Chondrocyte (in vitro differentiated cells): ENCODE measurements at regions not wholly inside any gene's neighbourhood (a gene's known extent, or its start where the extent isn't known, plus 50 kb on each side); places are given as distances from the start of the nearest gene placed in this dataset.
"Not testable (repeated sequence)": the region's sequence is repeated elsewhere in the genome, so short reads cannot be mapped to it uniquely, and the experiment has no call there.

ENCODE experiments used
- DNase-seq: peaks from one replicate; pipeline ENCODE4 v3.0.0; 2021; ENCODE audit warnings: mixed read lengths, low spot score
- H3K27ac Mint-ChIP-seq: one replicate; pipeline ENCODE4 v1.8.0; 2021; ENCODE audit warnings: mild to moderate bottlenecking, moderate library complexity, mixed read lengths; ENCODE audit not compliant: unreplicated experiment
- H3K27me3 Mint-ChIP-seq: 2 replicates; pipeline ENCODE4 v1.8.0; 2021; ENCODE audit warnings: low read depth, mixed read lengths
- H3K36me3 Mint-ChIP-seq: 2 replicates; pipeline ENCODE4 v1.8.0; 2021; ENCODE audit warnings: low read depth, mixed read lengths
- H3K4me1 Mint-ChIP-seq: 2 replicates; pipeline ENCODE4 v1.8.0; 2021; ENCODE audit warnings: low read depth, mild to moderate bottlenecking, mixed read lengths
- H3K4me3 Mint-ChIP-seq: one replicate; pipeline ENCODE4 v1.8.0; 2021; ENCODE audit warnings: mild to moderate bottlenecking, moderate library complexity, mixed read lengths; ENCODE audit not compliant: unreplicated experiment
- H3K9me3 Mint-ChIP-seq: 2 replicates; pipeline ENCODE4 v1.8.0; 2021; ENCODE audit warnings: low read depth, mixed read lengths
- TF ChIP-seq, protein P1 (sequence below): fragments of 200-600 bp; sonication (generic); IDR thresholded peaks from 2 replicates; pipeline ENCODE4 v1.5.0; 2021; ENCODE audit warnings: antibody characterized with exemption, mild to moderate bottlenecking, moderate library complexity

DNA sequence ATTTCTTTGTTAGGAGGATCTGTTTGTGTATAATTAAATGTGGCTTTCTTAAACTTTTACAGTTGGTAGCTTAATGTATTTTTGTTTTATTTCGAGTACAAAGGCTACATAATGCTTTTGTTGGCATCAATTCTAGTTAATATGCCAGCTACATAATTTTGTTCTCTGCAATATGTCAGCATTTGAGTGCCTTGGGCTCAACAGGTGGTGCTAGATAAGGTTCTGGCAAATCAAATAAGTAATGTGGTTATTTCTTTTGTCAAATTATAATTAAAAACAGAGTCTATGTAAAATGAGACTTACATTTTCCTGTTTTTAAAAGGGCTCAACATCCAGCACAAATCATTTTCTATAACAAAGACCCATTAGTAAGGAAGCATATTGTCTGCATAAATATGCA lies 410.6 kb upstream of the NR5A2 start:
- TF ChIP-seq, protein P1, sequence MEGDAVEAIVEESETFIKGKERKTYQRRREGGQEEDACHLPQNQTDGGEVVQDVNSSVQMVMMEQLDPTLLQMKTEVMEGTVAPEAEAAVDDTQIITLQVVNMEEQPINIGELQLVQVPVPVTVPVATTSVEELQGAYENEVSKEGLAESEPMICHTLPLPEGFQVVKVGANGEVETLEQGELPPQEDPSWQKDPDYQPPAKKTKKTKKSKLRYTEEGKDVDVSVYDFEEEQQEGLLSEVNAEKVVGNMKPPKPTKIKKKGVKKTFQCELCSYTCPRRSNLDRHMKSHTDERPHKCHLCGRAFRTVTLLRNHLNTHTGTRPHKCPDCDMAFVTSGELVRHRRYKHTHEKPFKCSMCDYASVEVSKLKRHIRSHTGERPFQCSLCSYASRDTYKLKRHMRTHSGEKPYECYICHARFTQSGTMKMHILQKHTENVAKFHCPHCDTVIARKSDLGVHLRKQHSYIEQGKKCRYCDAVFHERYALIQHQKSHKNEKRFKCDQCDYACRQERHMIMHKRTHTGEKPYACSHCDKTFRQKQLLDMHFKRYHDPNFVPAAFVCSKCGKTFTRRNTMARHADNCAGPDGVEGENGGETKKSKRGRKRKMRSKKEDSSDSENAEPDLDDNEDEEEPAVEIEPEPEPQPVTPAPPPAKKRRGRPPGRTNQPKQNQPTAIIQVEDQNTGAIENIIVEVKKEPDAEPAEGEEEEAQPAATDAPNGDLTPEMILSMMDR, result no peak
- H3K9me3 Mint-ChIP-seq, result no peaks in the 10 kb centered on the region
- no peak for DNase-seq
- no peak overlapping the region for H3K4me3 Mint-ChIP-seq
- H3K36me3 Mint-ChIP-seq, result no peaks in the 10 kb centered on the region
- H3K27ac Mint-ChIP-seq, result no peak overlapping the region
- H3K4me1 Mint-ChIP-seq, result peaks cover 8% of the 10 kb centered on the region
- H3K27me3 Mint-ChIP-seq, result peaks cover 6% of the 10 kb centered on the region

DNA sequence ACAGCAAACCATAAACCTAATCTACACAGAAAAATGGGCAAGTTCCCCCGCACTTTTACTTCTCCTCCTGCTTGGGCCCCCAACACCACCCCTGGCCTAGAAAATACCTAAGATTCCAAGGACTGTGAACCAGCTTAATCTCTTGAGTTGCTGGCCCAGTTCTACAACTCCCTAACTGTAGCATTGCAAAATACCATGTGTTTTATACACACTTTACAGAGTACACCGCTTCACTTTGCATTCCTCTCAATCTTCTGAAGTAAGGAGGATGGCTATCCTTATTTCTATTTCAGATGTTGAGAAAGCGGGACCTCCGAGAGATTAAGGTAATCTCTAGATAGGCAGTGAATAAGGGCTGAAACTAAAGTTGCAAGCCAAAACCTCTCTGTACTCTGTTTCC lies 408.3 kb upstream of the NR5A2 start:
- H3K9me3 Mint-ChIP-seq, result no peaks in the 10 kb centered on the region
- no peaks in the 10 kb centered on the region for H3K36me3 Mint-ChIP-seq
- peaks cover 7% of the 10 kb centered on the region for H3K27me3 Mint-ChIP-seq
- H3K27ac Mint-ChIP-seq, result no peak overlapping the region
- H3K4me3 Mint-ChIP-seq, result no peak overlapping the region
- H3K4me1 Mint-ChIP-seq, result no peaks in the 10 kb centered on the region
- TF ChIP-seq, protein P1, result no peak
- no peak for DNase-seq

GRCh38 chr1:199626228-199626627 lies 401.3 kb upstream of the NR5A2 start:
- not testable (repeated sequence) for H3K9me3 Mint-ChIP-seq, H3K4me1 Mint-ChIP-seq, H3K27ac Mint-ChIP-seq, H3K36me3 Mint-ChIP-seq, H3K4me3 Mint-ChIP-seq, DNase-seq
- peaks cover 24% of the 10 kb centered on the region for H3K27me3 Mint-ChIP-seq

DNA sequence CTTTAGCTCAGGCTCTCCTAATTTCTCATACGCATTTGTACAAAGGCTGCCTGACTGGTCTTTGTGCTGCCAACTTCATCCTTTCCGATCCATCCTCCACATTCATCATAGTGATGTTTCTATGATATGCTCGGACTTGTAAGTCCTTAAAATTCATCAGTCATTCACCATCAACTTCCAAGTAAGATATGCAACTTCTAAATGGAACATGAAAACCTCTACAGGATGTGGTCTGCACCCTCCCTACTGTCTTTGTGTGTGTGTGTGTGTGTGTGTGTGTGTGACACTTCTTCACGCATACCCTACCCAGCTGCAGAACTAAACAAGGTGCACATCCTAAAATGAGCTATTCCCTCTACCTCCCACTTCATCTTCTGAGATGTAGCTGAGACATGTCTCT lies 397.9 kb upstream of the NR5A2 start:
- Mint-ChIP-seq H3K4me1 (no peaks in the 10 kb centered on the region), H3K9me3 (peaks cover 6% of the 10 kb centered on the region), H3K27me3 (peaks cover 34% of the 10 kb centered on the region), H3K27ac (no peak overlapping the region), H3K36me3 (peaks cover 2% of the 10 kb centered on the region), H3K4me3 (no peak overlapping the region)
- TF ChIP-seq, protein P1, result no peak
- no peak for DNase-seq

GRCh38 chr1:199639453-199639852 lies 388.1 kb upstream of the NR5A2 start:
- no peaks in the 10 kb centered on the region for H3K4me1 Mint-ChIP-seq
- TF ChIP-seq, protein P1, result no peak
- no peak overlapping the region for H3K4me3 Mint-ChIP-seq
- DNase-seq, result no peak
- no peak overlapping the region for H3K27ac Mint-ChIP-seq
- peaks cover 25% of the 10 kb centered on the region for H3K27me3 Mint-ChIP-seq
- H3K36me3 Mint-ChIP-seq, result peaks cover 6% of the 10 kb centered on the region
- H3K9me3 Mint-ChIP-seq, result peaks cover 26% of the 10 kb centered on the region

- Mint-ChIP-seq H3K4me1 (no peaks in the 10 kb centered on the region), H3K9me3 (peaks cover 8% of the 10 kb centered on the region), H3K27ac (no peak overlapping the region), H3K4me3 (no peak overlapping the region), H3K27me3 (peaks cover 14% of the 10 kb centered on the region), H3K36me3 (no peaks in the 10 kb centered on the region)
- no peak for DNase-seq
- TF ChIP-seq, protein P1, result no peak
Observed at GRCh38 chr1:199641531-199641930, 386.0 kb upstream of the NR5A2 start.
